ENCODE measurements at regions not wholly inside any gene's neighbourhood (a gene's known extent, or its start where the extent isn't known, plus 50 kb on each side); places are given as distances from the start of the nearest gene placed in this dataset.
"Not testable (repeated sequence)": the region's sequence is repeated elsewhere in the genome, so short reads cannot be mapped to it uniquely, and the experiment has no call there.

- H3K36me3 Mint-ChIP-seq: no peaks in the 10 kb centered on the region
- peak; percentile 36 for TF ChIP-seq CTCF (conservative IDR thresholded peaks at IDR 0.05)
- no peak for DNase-seq (ENCODE audit: extremely low spot score, unreplicated experiment)
- H3K4me3 Mint-ChIP-seq: no peak overlapping the region
- no peaks in the 10 kb centered on the region for H3K4me1 Mint-ChIP-seq (ENCODE audit: unreplicated experiment)
- no peaks in the 10 kb centered on the region for H3K9me3 Mint-ChIP-seq
- H3K27me3 Mint-ChIP-seq: no peaks in the 10 kb centered on the region
- no peak overlapping the region for H3K27ac Mint-ChIP-seq
These were observed 1178.9 kb upstream of the DIAPH2 start for GRCh38 chrX:95505721-95506120.

- TF ChIP-seq CTCF (conservative IDR thresholded peaks at IDR 0.05): no peak
- Mint-ChIP-seq H3K27me3 (no peaks in the 10 kb centered on the region), H3K36me3 (no peaks in the 10 kb centered on the region), H3K9me3 (no peaks in the 10 kb centered on the region), H3K4me3 (no peak overlapping the region), H3K4me1 (ENCODE audit: unreplicated experiment) (no peaks in the 10 kb centered on the region), H3K27ac (no peak overlapping the region)
- DNase-seq (ENCODE audit: extremely low spot score, unreplicated experiment): no peak
These were observed 1175.2 kb upstream of the DIAPH2 start for GRCh38 chrX:95509474-95509873.

GRCh38 chrX:95524018-95524417 lies 1160.6 kb upstream of the DIAPH2 start:
- H3K36me3 Mint-ChIP-seq; H3K9me3 Mint-ChIP-seq; H3K27ac Mint-ChIP-seq; DNase-seq (ENCODE audit: extremely low spot score, unreplicated experiment); H3K4me1 Mint-ChIP-seq (ENCODE audit: unreplicated experiment); H3K27me3 Mint-ChIP-seq; H3K4me3 Mint-ChIP-seq: not testable (repeated sequence)

GRCh38 chrX:95536111-95536510 lies 1148.5 kb upstream of the DIAPH2 start:
- H3K9me3 Mint-ChIP-seq: no peaks in the 10 kb centered on the region
- H3K4me1 Mint-ChIP-seq (ENCODE audit: unreplicated experiment): no peaks in the 10 kb centered on the region
- no peak overlapping the region for H3K27ac Mint-ChIP-seq
- no peaks in the 10 kb centered on the region for H3K36me3 Mint-ChIP-seq
- no peaks in the 10 kb centered on the region for H3K27me3 Mint-ChIP-seq
- no peak overlapping the region for H3K4me3 Mint-ChIP-seq
- no peak for DNase-seq (ENCODE audit: extremely low spot score, unreplicated experiment)
- no peak for TF ChIP-seq CTCF (conservative IDR thresholded peaks at IDR 0.05)

GRCh38 chrX:95536661-95537060 lies 1148.0 kb upstream of the DIAPH2 start:
- H3K27me3 Mint-ChIP-seq: no peaks in the 10 kb centered on the region
- no peaks in the 10 kb centered on the region for H3K36me3 Mint-ChIP-seq
- no peak for DNase-seq (ENCODE audit: extremely low spot score, unreplicated experiment)
- TF ChIP-seq CTCF (conservative IDR thresholded peaks at IDR 0.05): no peak
- no peak overlapping the region for H3K4me3 Mint-ChIP-seq
- no peaks in the 10 kb centered on the region for H3K9me3 Mint-ChIP-seq
- H3K27ac Mint-ChIP-seq: no peak overlapping the region
- no peaks in the 10 kb centered on the region for H3K4me1 Mint-ChIP-seq (ENCODE audit: unreplicated experiment)

- Mint-ChIP-seq H3K27ac (no peak overlapping the region), H3K9me3 (no peaks in the 10 kb centered on the region), H3K27me3 (no peaks in the 10 kb centered on the region), H3K4me1 (ENCODE audit: unreplicated experiment) (no peaks in the 10 kb centered on the region), H3K36me3 (no peaks in the 10 kb centered on the region), H3K4me3 (no peak overlapping the region)
- no peak for TF ChIP-seq CTCF (conservative IDR thresholded peaks at IDR 0.05)
- no peak for DNase-seq (ENCODE audit: extremely low spot score, unreplicated experiment)
These were observed 1145.6 kb upstream of the DIAPH2 start for GRCh38 chrX:95539041-95539440.

GRCh38 chrX:95549552-95549951 lies 1135.1 kb upstream of the DIAPH2 start:
- not testable (repeated sequence) for H3K27me3 Mint-ChIP-seq; H3K27ac Mint-ChIP-seq; H3K4me3 Mint-ChIP-seq; H3K4me1 Mint-ChIP-seq (ENCODE audit: unreplicated experiment); DNase-seq (ENCODE audit: extremely low spot score, unreplicated experiment); H3K36me3 Mint-ChIP-seq; H3K9me3 Mint-ChIP-seq
